ENCODE measurements at regions not wholly inside any gene's neighbourhood (a gene's known extent, or its start where the extent isn't known, plus 50 kb on each side); places are given as distances from the start of the nearest gene placed in this dataset.

DNA sequence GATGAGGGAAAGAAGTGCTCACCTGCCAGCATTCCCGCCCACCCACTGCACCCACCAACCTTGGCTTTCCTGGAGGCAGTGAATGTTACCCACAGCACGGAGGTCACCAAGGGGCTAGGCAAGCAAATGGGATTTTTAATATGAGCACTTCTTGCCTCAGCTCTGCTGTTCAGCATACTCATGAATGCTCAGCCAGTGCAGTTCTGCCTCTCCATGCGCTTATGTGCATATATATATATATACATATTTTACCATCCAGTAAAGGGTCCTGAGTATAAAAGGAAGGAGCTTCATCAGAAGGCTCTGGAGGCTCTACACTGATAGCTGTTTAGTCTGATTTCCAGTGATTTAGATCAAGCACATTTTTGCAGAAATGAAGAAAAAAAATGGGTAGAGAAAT is 366.9 kb downstream of the SIPA1L2 start:
- DNase-seq (ENCODE audit: low spot score) (no peak), ATAC-seq (no peak)
- Mint-ChIP-seq H3K9me3 (no peaks in the 10 kb centered on the region), H3K27ac (no peak overlapping the region), H3K4me3 (no peak overlapping the region), H3K4me1 (peaks cover 37% of the 10 kb centered on the region), H3K36me3 (no peaks in the 10 kb centered on the region), H3K27me3 (ENCODE audit: low read depth) (peaks cover 59% of the 10 kb centered on the region)
- TF ChIP-seq, protein P1, sequence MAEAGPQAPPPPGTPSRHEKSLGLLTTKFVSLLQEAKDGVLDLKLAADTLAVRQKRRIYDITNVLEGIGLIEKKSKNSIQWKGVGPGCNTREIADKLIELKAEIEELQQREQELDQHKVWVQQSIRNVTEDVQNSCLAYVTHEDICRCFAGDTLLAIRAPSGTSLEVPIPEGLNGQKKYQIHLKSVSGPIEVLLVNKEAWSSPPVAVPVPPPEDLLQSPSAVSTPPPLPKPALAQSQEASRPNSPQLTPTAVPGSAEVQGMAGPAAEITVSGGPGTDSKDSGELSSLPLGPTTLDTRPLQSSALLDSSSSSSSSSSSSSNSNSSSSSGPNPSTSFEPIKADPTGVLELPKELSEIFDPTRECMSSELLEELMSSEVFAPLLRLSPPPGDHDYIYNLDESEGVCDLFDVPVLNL (CRISPR knock-in tag; IDR thresholded peaks at IDR 0.05; ENCODE audit: borderline replicate concordance, low read depth): no peak
- TF ChIP-seq, protein P2, sequence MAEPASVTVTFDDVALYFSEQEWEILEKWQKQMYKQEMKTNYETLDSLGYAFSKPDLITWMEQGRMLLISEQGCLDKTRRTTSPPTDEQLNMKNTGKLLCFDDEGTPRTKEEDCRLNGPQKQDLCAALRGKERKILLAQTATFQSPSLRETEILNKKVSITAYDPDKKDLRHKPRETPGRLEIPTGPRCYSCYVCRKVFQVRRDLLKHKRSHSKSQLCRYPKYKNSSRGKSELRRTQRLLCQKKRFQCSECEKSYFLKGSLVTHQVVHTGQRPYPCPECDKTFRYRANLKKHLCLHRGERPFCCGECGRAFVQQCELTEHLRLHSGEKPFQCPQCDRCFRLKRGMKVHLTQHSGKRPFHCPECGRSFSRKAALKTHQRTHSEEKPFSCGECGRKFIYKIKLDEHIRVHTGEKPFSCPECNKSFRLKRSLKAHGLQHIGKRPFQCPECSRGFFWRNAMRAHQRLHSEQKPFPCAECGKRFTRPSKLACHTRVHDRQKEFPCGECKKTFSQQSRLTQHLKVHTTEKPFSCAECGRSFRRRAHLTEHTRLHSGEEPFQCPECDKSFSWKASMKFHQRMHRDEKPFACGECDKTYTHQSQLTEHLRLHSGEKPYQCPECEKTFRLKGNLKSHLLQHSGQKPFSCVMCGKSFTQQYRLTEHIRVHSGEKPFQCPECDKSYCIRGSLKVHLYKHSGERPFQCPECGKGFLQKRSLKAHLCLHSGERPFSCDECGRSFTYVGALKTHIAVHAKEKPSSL (CRISPR knock-in tag; conservative IDR thresholded peaks at IDR 0.05): no peak
- TF ChIP-seq CREM (CRISPR knock-in tag; IDR thresholded peaks at IDR 0.05): no peak
- TF ChIP-seq, protein P3, sequence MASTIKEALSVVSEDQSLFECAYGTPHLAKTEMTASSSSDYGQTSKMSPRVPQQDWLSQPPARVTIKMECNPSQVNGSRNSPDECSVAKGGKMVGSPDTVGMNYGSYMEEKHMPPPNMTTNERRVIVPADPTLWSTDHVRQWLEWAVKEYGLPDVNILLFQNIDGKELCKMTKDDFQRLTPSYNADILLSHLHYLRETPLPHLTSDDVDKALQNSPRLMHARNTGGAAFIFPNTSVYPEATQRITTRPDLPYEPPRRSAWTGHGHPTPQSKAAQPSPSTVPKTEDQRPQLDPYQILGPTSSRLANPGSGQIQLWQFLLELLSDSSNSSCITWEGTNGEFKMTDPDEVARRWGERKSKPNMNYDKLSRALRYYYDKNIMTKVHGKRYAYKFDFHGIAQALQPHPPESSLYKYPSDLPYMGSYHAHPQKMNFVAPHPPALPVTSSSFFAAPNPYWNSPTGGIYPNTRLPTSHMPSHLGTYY (CRISPR knock-in tag; IDR thresholded peaks at IDR 0.05): no peak
- TF ChIP-seq, protein P4, sequence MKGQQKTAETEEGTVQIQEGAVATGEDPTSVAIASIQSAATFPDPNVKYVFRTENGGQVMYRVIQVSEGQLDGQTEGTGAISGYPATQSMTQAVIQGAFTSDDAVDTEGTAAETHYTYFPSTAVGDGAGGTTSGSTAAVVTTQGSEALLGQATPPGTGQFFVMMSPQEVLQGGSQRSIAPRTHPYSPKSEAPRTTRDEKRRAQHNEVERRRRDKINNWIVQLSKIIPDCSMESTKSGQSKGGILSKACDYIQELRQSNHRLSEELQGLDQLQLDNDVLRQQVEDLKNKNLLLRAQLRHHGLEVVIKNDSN (CRISPR knock-in tag; IDR thresholded peaks at IDR 0.05): no peak
- TF ChIP-seq TEAD1 (CRISPR knock-in tag; IDR thresholded peaks at IDR 0.05): no peak
- no peak for TF ChIP-seq ESRRA (CRISPR knock-in tag; IDR thresholded peaks at IDR 0.05; ENCODE audit: borderline replicate concordance)
- TF ChIP-seq, protein P5, sequence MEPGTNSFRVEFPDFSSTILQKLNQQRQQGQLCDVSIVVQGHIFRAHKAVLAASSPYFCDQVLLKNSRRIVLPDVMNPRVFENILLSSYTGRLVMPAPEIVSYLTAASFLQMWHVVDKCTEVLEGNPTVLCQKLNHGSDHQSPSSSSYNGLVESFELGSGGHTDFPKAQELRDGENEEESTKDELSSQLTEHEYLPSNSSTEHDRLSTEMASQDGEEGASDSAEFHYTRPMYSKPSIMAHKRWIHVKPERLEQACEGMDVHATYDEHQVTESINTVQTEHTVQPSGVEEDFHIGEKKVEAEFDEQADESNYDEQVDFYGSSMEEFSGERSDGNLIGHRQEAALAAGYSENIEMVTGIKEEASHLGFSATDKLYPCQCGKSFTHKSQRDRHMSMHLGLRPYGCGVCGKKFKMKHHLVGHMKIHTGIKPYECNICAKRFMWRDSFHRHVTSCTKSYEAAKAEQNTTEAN (CRISPR knock-in tag; IDR thresholded peaks at IDR 0.05): no peak
- TF ChIP-seq, protein P6, sequence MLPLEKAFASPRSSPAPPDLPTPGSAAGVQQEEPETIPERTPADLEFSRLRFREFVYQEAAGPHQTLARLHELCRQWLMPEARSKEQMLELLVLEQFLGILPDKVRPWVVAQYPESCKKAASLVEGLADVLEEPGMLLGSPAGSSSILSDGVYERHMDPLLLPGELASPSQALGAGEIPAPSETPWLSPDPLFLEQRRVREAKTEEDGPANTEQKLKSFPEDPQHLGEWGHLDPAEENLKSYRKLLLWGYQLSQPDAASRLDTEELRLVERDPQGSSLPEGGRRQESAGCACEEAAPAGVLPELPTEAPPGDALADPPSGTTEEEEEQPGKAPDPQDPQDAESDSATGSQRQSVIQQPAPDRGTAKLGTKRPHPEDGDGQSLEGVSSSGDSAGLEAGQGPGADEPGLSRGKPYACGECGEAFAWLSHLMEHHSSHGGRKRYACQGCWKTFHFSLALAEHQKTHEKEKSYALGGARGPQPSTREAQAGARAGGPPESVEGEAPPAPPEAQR (CRISPR knock-in tag; IDR thresholded peaks at IDR 0.05): no peak
- CTCF ChIA-PET: no interaction called here
- POLR2A ChIA-PET: interaction anchor here (1.4 kb wide), 1 partner anchor 10 kb away, joined by 3 read pairs; no protein-coding TSS in a partner anchor

DNA sequence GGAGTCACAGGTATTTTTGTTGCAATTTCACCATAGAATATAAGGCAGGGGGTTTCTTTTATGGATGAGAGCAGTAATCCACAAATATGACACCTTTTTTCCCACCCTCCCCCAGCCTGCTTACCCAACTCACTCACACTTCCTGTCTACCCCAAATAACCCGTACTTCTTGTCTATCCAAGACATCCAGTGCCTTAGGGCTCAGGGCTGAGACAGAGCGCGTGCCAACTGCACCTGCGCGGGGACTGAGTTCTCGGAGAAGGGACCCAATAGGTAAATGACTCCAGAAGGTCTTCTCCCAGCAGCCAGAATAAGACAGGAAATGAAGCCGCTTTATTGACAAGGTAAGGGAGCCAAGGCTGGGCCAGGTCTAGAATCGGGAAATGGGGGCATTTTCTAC is 369.1 kb downstream of the SIPA1L2 start:
- POLR2A ChIA-PET: no interaction called here
- ATAC-seq (no peak), DNase-seq (ENCODE audit: low spot score) (no peak)
- no peaks in the 10 kb centered on the region for H3K9me3 Mint-ChIP-seq
- H3K4me1 Mint-ChIP-seq: peaks cover 43% of the 10 kb centered on the region
- peaks cover 77% of the 10 kb centered on the region for H3K27me3 Mint-ChIP-seq (ENCODE audit: low read depth)
- no peak overlapping the region for H3K4me3 Mint-ChIP-seq
- no peak for TF ChIP-seq MYBL2 (CRISPR knock-in tag; IDR thresholded peaks at IDR 0.05)
- no peak for TF ChIP-seq NR3C1 (CRISPR knock-in tag; conservative IDR thresholded peaks at IDR 0.05; ENCODE audit: low read depth)
- no peak for TF ChIP-seq HMGA2 (CRISPR knock-in tag; IDR thresholded peaks at IDR 0.05)
- TF ChIP-seq ATF1 (CRISPR knock-in tag; IDR thresholded peaks at IDR 0.05): no peak
- no peak for TF ChIP-seq JAZF1 (CRISPR knock-in tag; IDR thresholded peaks at IDR 0.05)
- TF ChIP-seq, protein P7, sequence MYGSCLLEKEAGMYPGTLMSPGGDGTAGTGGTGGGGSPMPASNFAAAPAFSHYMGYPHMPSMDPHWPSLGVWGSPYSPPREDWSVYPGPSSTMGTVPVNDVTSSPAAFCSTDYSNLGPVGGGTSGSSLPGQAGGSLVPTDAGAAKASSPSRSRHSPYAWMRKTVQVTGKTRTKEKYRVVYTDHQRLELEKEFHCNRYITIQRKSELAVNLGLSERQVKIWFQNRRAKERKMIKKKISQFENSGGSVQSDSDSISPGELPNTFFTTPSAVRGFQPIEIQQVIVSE (CRISPR knock-in tag; IDR thresholded peaks at IDR 0.05; ENCODE audit: borderline replicate concordance): no peak
- no peak for TF ChIP-seq TEAD4 (CRISPR knock-in tag; IDR thresholded peaks at IDR 0.05)
- no peak for TF ChIP-seq CREB1 (CRISPR knock-in tag; IDR thresholded peaks at IDR 0.05)
- TF ChIP-seq, protein P4 (CRISPR knock-in tag; IDR thresholded peaks at IDR 0.05): no peak
- no peak for TF ChIP-seq NFATC4 (CRISPR knock-in tag; IDR thresholded peaks at IDR 0.05)
- TF ChIP-seq, protein P8, sequence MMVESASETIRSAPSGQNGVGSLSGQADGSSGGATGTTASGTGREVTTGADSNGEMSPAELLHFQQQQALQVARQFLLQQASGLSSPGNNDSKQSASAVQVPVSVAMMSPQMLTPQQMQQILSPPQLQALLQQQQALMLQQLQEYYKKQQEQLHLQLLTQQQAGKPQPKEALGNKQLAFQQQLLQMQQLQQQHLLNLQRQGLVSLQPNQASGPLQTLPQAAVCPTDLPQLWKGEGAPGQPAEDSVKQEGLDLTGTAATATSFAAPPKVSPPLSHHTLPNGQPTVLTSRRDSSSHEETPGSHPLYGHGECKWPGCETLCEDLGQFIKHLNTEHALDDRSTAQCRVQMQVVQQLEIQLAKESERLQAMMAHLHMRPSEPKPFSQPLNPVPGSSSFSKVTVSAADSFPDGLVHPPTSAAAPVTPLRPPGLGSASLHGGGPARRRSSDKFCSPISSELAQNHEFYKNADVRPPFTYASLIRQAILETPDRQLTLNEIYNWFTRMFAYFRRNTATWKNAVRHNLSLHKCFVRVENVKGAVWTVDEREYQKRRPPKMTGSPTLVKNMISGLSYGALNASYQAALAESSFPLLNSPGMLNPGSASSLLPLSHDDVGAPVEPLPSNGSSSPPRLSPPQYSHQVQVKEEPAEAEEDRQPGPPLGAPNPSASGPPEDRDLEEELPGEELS (CRISPR knock-in tag; IDR thresholded peaks at IDR 0.05): no peak
- TF ChIP-seq, protein P9, sequence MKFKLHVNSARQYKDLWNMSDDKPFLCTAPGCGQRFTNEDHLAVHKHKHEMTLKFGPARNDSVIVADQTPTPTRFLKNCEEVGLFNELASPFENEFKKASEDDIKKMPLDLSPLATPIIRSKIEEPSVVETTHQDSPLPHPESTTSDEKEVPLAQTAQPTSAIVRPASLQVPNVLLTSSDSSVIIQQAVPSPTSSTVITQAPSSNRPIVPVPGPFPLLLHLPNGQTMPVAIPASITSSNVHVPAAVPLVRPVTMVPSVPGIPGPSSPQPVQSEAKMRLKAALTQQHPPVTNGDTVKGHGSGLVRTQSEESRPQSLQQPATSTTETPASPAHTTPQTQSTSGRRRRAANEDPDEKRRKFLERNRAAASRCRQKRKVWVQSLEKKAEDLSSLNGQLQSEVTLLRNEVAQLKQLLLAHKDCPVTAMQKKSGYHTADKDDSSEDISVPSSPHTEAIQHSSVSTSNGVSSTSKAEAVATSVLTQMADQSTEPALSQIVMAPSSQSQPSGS (CRISPR knock-in tag; IDR thresholded peaks at IDR 0.05; ENCODE audit: borderline replicate concordance, low read depth): no peak
- no peak for TF ChIP-seq NR2C2 (CRISPR knock-in tag; IDR thresholded peaks at IDR 0.05)
- H3K36me3 Mint-ChIP-seq: peaks cover 2% of the 10 kb centered on the region; the same call in 1 of the 2 replicates
- CTCF ChIA-PET: no interaction called here
- H3K27ac Mint-ChIP-seq: no peak overlapping the region
